Stromal cell of bone marrow (primary cell): ENCODE measurements at regions not wholly inside any gene's neighbourhood (a gene's known extent, or its start where the extent isn't known, plus 50 kb on each side); places are given as distances from the start of the nearest gene placed in this dataset.
"Not testable (repeated sequence)": the region's sequence is repeated elsewhere in the genome, so short reads cannot be mapped to it uniquely, and the experiment has no call there.

ENCODE experiments used
- DNase-seq: peaks from one replicate; pipeline ENCODE4 v3.0.0-alpha.2; 2012; ENCODE audit warnings: low read depth

DNA sequence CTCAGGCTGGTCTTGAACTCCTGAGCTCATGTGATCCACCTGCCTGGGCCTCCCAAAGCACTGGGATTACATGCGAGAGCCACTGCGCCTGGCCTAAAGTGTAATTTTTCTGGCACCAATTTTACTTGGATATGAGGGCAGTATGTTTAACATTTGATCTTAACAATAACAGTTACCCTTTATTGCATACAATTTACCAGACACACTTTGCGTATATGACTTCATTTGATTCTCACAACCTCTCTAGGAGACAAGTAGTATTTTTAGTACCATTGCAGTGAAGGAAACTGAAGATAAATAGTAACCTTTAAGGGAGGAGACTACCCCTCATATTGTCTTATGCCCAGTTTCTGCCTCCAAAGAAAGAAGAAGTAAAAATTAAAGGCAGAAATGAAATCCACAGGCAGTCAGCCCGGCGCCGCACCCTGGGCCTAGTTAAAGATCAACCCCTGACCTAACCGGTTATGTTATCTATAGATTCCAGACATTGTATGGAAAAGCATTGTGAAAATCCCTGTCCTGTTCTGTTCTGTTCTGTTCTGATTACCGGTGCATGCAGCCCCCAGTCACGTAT lies 54.0 kb downstream of the CYP26A1 start:
- not testable (repeated sequence) for DNase-seq

DNA sequence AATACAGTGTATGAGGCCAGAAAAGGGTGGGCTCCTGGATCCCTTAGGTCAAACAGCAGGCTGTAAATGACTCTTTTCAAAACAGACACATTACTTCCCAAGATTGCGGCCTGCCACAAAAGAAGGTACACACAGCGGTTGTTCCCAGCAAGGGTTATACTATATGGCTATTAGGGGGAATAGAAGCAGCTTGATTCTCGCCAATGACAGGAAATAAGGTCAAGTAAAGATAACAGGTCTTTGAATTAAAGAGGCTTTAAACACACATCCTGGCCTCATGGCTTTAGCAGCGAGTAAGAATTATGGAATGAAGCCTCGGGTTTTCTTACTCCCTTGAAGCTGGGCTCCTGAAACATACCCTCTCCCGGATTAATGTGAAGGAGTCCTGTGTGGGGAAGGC lies 58.3 kb downstream of the CYP26A1 start:
- DNase-seq: no peak

DNA sequence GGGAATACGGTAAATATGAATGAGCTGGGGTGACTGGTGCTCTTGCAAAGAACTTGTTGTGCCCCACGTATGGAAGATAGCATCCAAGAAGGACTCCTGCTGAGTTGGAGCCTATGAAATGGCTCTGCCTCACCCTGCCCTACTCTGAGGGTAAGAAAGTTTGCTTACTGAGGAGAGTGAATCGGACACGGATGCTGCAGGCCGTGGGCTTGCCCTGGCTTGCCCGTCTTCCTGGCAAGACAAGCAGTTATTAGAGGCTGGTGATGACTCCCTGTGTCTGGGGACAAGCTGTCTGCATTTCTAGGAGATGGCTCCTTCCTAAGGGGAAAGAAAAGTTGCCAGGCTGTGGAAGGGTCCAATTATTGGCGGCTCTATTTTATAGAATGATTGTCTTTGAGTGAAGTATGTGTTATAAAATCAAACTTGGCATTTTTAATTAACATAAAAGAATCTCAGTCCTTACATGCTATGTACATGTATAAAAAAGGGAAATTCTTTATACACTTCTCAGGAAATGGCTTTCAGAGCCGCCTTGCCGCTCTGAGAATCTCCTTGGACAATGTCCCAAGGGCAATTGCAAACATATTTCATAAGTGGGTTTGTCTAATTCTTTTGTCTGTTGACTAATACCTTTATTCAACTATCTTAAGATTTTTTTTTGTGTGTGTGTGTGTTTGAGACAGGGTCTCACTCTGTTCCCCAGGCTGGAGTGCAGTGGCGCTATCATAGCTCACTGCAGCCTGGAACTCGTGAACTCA lies 64.6 kb downstream of the CYP26A1 start:
- no peak for DNase-seq

DNA sequence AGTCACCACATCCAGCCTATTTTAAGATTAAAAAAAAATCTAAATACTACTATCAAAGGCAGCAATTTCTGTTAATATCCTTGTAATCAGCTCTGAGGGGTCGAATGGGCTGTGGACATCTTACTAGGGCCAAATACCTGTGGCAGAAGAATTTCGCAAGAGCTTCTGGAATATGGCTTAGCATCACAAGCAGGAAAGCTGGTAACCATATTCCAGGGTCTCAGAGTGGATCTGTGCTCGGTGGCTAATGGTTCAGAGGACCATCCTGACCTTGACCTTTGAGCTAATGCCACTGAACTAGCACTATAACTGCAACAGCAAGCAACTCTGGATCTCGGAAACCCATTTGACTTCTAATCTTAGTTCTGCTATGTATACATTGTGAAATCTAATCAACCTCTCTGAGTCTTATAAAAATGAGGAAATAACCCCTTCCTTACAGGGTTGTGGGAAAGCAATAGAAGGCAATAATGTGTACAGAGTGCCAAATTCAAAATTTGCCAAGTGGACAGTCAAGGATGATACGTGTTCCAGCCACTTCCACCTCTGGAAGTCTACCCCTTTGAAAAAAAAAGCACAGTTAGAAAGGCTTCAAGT lies 65.5 kb downstream of the CYP26A1 start:
- DNase-seq: no peak

DNA sequence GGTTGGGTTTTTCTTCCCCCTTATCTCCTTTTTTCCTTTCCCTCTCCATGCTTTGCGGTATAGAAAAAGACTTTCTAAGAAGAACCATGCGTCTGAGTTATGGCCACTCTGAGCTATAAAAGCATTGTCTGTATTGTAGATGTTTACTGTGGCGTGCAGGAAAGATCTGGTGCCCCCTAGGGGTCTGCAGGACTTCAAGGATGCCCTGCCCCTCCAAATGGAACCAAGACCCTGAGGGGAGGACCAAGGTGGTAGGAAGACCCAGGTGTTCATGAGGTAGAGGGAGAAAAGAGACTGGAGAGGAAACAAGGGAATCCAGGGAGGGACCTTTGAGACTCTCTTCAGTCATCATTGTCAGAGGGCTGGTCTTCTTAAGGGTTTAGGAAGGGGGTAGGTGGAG lies 68.8 kb downstream of the CYP26A1 start:
- no peak for DNase-seq

DNA sequence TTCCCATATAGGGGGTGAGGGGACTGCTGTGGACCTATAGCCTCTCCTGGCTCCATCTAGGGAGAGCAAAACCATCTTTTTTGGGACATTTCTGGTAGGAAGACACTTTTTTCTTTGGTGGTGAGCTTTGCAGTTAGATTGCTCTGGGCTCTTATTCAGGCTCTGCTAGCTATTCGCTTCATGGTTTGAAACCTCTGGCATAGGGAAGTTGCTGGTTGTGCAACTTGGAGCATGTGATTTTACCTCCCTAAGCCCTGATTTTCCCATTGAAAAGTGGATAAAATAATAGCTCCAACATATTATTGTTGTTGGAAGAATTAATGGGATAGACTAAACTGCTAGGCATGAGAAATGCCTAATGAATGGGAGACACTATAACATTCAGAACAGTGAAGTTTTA lies 69.6 kb downstream of the CYP26A1 start:
- DNase-seq: no peak

DNA sequence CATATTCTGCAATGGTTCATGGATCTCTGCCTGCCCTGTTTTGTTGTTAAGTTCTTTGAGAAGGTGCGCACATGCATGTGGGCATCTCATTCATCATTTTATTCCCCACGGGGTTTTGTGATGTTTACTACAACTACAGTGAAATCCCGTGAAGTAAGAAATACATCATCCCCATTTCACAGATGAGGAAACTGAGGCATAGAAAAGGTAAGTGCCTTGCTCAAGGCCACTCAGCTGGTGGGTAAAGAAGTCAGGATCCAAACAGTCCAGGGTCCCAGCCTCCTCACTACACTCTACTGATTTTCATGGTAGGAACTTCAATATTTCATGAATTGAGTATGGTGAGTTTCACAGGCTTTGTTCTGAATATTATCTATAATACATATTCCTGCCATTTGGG lies 72.6 kb downstream of the CYP26A1 start:
- no peak for DNase-seq

DNA sequence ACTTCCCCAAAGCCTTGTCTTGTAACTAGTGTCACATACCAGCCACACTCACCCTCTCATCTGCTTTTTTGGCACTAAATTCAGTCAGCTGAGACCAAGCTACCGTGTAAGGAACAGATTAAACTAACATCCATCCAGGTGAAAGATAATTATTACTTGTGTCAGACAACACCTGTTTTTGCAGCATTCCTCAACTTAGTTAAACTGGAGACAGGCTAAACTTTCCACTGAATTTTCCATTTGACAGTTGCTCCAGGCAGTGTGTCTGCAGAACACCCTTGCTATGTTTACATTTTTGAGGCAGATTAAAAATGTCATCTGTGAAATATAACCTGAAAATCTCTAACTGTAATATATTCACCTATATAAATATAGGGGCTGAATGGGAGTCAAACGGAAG lies 73.6 kb downstream of the CYP26A1 start:
- no peak for DNase-seq

GRCh38 chr10:93148476-93148875 lies 74.8 kb downstream of the CYP26A1 start:
- no peak for DNase-seq

GRCh38 chr10:93149761-93150160 lies 76.1 kb downstream of the CYP26A1 start:
- no peak for DNase-seq

DNA sequence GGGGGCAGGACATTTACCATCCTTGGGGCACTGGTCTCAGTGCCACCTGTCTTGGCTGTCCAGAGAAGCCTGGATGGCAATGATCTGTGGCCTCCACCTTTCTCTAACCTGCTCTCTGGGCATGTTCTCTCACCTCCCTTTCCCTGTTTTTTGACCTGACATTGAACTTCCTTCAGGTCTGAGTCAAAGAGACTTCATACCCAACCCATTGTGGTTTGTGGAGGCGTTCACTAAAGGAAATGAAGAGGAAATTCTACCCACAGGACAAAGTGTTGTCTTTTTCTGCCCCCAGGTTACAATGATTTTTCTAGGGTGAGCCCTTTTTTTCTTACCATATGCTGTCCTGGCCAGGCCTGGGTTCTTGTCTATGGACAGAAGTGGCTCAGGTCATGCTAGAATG lies 76.6 kb downstream of the CYP26A1 start:
- no peak for DNase-seq

DNA sequence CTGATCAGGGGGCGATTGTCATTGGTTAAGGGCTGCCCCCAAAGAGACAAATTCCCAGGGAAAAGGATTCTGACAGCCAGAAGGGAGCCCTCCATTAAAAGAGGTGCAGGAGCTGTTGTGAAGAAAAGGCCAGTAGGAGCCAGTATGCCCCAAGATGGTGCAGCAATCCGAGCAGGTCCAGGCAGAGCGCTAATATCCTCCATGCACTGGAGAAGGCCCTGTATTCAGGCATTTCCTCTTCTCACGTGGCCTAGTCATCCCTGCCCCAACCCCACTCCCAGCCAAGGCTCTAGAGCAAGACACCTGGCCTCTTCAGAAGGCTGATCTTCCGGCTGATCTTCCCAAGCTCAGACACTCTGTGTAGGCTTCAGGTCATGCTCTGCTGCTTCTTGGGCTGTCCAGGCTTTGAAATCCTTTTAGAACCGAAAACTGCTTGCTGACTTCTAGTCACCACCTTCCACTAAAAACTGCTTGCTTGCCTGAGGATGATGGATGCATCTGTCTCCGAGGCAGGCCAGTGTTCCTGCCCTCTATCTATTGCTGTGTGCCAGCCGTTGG lies 77.4 kb downstream of the CYP26A1 start:
- no peak for DNase-seq

DNA sequence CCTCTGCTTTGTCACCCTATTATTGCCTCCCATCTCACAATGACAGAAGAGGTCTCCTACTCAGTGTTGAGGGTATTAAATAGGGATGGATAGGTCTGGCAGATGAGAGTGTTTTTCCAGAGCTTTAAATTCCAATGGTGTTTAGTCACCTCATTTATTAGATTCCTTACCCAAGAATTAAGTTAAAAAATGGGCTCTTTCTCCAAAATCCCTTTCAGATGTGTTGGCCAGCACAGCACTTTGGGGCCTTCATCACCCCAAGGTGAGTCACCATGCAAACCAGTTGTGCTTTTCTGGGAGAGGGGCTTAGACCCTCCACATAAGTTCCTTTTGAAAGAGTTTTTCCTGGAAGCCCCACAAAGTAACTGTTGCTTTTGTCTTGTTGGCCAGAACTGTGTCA lies 78.4 kb downstream of the CYP26A1 start:
- peak; percentile 43 for DNase-seq

DNA sequence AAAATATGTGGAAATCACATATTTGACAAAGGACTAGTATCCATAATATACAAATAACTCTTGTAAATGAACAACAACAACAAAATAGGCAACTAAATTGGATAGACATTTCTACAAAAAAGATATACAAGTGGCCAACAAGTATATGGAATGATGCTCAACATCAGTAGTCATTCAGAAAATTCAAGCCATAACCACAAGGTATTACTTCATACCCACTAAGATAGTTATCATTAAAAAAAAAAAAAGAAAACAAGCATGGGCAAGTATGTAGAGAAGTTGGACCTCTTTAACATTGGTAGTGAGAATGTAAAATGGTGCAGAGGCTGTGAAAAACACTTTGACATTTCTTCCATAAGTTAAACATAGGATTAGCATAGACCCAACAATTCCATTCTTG lies 80.8 kb downstream of the CYP26A1 start:
- DNase-seq: no peak

- no peak for DNase-seq
Measured at GRCh38 chr10:93160140-93160539, 86.4 kb downstream of the CYP26A1 start.

DNA sequence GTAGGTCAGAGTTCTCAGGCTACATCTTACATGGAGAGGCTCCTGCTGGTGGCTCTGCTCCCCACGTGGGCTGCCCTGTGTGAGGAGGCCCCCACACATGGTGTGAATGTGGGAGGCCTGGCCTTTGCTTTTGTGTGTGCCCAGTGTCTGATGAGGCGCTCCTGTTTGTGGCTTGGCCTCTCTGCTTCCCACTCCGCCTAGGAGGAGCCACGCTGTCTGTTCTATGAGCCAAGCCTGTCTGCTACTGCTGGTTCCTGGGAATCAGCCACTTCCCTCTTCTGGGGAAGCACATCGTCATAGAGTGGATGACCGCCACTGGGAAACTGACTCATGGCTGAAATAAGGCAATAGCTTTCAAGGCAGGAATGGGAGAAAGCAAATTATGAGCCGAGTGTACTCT lies 87.1 kb downstream of the CYP26A1 start:
- peak; percentile 96 for DNase-seq

GRCh38 chr10:93165367-93165766 lies 91.7 kb downstream of the CYP26A1 start:
- peak; percentile 77 for DNase-seq

- DNase-seq: no peak
Measured at GRCh38 chr10:93166134-93166533, 92.4 kb downstream of the CYP26A1 start.

DNA sequence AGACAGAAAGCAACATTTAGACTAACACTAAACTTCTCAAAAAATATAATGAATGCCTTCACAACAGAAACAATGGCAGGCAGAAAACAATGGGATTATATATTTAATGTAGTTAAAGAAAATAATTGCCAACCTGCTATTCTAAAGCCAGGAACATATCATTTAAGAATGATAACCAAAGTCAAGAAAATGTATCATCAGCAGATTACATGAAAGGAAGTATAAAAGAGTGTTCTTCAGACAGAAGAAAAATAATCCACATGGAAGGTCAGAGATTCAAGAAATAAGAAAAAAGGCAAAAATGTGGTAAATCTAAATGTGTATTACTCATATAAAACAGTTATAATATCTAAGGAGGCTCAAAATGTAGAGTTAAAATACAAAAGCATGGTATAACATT lies 98.1 kb downstream of the CYP26A1 start:
- DNase-seq: no peak

DNA sequence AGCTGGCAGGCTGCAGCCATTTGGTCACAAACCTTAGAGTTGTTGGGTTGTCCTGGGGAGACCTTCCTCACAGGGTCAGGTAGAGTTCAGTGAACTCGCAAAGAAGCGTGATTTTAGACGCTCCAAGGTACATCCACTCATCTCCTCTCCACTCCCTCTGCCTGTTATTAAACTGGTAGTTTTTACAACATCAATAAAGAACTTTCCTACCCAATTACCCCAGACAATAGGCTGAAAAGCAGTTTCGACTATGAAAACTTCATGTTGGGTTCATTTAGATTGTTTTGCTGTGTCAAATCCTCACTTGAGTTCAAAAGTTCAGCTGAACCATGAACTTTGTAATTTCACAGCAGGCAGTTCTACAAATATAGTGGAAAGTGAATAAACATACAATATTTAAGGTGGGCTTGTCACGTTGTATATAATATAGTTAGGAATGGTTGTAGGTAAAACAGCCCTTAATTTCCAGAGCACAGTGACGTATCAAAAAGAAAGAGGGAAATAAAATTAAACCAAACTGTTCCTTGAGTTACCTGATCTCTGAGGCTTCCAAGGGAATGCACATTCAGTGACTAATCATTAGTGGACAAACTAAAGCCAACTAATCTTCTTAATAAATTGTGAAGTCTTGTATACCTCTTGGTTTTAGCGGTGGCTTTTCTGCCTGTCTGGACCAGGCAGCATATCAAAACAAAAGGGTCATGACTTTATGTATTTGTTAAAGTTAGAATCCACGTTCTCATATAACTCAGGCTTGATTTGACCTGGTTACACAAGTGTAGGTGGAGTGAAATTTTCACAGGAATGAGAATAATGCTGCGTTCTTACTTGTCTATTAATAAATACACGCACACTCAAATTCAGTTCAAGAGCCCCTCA lies 100.5 kb downstream of the CYP26A1 start:
- no peak for DNase-seq

DNA sequence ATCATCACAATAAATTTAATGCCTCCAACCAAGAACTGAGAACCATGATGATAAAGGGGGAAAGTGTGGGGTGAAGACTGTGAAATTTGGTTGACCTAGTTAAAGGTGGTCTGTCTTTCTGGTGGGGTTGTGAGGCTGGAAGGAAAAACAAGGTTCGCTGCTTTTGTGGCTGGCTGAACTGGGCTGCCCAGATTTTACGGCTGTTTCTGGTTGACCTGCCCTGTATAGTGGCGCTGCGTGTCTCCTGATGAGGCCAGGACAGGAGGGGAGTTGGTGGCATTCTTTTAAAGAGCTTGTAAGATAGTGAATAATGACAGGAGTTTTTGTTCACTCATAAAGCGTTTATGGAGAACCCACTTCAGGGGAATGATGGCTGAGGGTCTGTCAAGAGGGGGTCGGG lies 101.8 kb downstream of the CYP26A1 start:
- no peak for DNase-seq

- no peak for DNase-seq
Measured at GRCh38 chr10:93177511-93177910, 103.8 kb downstream of the CYP26A1 start.
